Amniotic epithelial cell (primary cell): ENCODE measurements at regions not wholly inside any gene's neighbourhood (a gene's known extent, or its start where the extent isn't known, plus 50 kb on each side); places are given as distances from the start of the nearest gene placed in this dataset.

Experiments used
- DNase-seq: peaks from one replicate; pipeline ENCODE4 v3.0.0-alpha.2; 2010; ENCODE audit warnings: low read depth

GRCh38 chr5:69032009-69032408, 61.8 kb upstream of the SLC30A5 start:
- DNase-seq: no peak

GRCh38 chr5:69033690-69034089, 60.1 kb upstream of the SLC30A5 start:
- DNase-seq: no peak

GRCh38 chr5:69034898-69035297, 58.9 kb upstream of the SLC30A5 start:
- DNase-seq: no peak

GRCh38 chr5:69035665-69036064, 58.1 kb upstream of the SLC30A5 start:
- peak; percentile 28 for DNase-seq

- no peak for DNase-seq
Observed at GRCh38 chr5:69038539-69038938, 55.3 kb upstream of the SLC30A5 start.

GRCh38 chr5:69039829-69040228, 54.0 kb upstream of the SLC30A5 start:
- DNase-seq: no peak

GRCh38 chr5:69042500-69042899, 51.3 kb upstream of the SLC30A5 start:
- DNase-seq: no peak

- peak; percentile 90 for DNase-seq
Observed at GRCh38 chr5:69042915-69043654, 50.7 kb upstream of the SLC30A5 start.

GRCh38 chr5:69043655-69043996, 50.2 kb upstream of the SLC30A5 start:
- DNase-seq: no peak
